Stimulated activated CD4-positive, alpha-beta T cell treated with anti-CD3 and anti-CD28 coated beads, Interleukin-2, amount 100 ng/mL, for 24 hours (primary cell): ENCODE measurements at regions not wholly inside any gene's neighbourhood (a gene's known extent, or its start where the extent isn't known, plus 50 kb on each side); places are given as distances from the start of the nearest gene placed in this dataset.

Source experiments
- DNase-seq, 2 donors: peaks; one replicate each; pipeline ENCODE4 v3.0.0-alpha.2; 2020

DNA sequence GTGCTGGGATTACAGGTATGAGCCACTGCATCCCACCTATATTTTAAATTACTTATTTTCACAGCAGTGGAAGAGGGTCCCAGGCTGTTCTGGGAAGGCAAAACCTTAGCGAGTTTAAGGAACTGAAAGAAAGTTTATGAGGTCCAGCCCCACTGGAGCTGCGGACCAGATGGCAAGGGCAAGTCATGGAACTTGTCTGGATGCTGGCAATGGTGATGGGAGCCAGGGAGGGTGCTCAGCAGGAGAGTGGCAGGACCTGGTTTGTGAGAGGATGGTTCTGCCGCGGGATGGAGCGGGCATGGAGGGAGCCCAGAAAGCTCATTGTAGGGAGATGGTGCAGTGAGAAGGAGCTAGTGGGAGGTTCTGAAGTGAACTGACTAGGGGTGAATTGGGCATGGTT lies 50.6 kb upstream of the SLC45A1 start:
- no peak for DNase-seq

DNA sequence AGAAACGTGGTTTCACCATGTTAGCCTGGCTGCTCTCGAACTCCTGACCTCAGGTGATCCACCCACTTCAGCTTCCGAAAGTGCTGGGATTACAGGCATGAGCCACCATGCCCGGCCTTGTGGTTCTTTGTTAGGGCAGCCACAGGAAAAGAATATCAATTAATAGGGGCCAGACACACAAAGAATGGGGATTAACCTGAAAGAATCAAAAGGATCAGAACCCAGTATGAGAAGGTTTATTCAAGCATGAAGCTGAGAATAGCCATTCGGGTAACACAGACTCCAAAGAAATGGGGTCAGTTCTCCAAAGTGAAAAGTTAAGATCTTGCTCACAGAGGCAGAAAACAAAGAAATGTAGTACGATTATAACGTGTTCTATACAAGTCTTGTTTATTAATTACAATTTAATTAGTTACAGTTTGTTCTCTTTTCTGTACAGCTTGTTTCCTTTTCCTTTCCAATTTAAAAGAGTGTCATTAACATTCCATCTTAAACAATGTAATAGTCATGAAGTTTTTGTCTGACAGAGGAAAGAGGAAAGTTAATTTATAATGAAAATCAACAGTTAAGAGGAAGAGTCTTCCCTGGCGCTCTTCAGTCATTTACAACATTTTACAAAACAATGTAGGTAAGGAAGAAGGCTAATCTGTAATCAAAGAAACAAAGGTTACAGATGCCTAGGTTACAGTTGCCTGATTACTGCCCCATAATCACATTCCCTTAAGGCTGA lies 51.3 kb upstream of the SLC45A1 start:
- no peak for DNase-seq

DNA sequence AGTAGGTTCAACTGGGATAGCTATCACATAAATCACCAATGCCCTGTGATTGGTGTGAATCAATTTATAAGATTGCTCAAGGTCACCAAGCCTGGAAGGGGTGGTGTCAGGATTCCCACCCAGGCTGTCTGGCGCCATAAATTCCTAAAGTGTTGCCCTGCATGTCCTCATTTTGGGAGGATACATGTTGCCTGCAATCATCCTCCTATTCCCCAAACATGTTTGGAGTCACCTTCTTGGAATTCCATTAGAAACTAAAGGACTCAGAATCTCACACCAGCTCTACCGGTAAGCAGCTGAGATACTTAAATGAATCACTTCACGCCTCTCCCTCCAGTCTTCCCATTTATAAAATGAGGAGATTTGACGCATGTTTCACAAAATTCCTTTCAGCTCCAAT lies 54.1 kb upstream of the SLC45A1 start:
- DNase-seq = no peak

GRCh38 chr1:8261398-8261762 lies 56.5 kb upstream of the SLC45A1 start:
- DNase-seq = no peak

DNA sequence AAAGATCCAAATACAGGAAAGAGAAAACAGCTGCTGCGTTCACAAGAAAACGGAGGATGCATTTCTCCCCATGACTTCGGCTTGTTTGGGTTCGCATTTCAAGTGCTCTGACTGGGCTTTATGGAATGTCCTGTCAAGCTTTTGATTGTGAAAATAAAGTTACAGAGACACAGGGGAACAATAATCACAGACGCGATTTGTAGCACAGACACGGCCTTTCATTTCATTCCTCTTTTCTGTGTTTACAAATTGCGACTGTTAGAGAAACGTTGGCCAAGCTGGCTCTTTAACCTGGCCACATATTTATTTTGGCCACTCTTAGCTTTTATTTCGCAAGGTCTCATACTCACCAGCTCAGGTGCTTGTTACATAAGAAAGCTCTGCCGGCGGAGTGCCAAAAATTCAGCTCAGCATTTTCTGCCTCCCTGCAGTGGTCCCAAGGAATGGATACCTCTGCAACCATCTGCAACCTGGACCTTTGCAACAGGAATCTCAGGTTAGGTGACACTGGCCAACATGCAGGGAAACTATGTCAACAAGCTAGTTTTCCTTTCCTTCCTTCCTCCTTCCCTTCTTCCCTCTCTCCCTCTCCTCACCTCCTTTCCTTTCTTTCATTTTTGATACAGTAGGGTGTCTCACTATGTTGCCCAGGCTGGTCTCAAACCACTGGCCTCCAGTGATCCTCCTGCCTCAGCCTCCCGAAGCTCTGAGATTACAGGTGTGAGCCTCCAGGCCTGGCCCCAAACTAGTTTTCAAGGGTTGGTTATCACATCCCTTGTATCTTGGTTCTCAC lies 58.2 kb upstream of the SLC45A1 start:
- DNase-seq = no peak

- DNase-seq = no peak
Measured at GRCh38 chr1:8257621-8258020, 60.3 kb upstream of the SLC45A1 start.

DNA sequence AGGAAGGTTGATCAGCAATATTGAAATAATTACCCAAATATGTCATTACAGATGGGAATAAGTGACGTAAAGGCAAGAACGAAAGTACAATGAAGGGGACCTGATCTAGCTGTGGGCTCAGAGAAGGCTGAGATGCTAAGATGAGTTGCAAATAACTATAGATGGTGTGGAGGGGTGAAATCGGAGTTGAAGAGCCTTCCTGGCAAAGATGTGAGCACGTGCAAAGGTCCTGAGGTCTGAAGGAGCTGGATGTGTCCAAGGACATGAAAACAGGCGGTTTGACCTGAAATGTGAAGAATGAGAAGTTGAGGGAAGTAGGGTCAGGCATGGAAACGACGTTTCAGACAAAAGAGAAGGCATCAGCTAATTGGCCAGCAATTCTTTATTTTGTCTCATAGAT lies 61.6 kb upstream of the SLC45A1 start:
- DNase-seq = no peak

- DNase-seq = no peak
Measured at GRCh38 chr1:8255712-8256111, 62.2 kb upstream of the SLC45A1 start.

DNA sequence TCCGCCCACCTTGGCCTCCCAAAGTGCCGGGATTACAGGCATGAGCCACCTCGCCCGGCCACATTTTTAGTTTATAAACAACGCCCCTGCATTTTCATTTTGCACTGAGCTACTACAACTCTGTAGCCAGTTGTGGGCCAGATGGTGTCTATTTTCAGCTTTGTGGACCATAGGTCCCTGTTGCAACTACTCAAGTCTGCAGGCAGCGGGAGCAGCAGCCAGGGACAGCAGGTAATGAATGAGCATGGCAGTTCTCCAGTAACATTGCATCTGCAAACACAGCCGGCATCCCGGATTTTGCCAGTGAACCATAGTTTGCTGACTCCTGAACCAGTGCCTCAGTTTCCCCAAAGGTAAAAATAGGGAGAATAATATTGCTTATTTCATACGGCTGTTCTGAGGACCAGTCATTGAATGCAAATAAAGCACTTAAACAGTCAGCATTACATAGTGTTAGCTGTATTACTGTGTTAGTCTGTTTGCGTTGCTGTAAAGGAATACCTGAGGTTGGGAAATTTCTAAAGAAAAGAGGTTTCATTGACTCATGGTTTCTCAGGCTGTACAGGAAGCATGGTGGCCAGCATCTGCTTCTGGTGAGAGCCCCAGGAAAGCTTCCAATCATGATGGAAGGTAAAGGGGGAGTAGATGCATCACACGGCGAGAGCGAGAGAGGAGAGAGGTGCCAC lies 65.5 kb upstream of the SLC45A1 start:
- DNase-seq = no peak

DNA sequence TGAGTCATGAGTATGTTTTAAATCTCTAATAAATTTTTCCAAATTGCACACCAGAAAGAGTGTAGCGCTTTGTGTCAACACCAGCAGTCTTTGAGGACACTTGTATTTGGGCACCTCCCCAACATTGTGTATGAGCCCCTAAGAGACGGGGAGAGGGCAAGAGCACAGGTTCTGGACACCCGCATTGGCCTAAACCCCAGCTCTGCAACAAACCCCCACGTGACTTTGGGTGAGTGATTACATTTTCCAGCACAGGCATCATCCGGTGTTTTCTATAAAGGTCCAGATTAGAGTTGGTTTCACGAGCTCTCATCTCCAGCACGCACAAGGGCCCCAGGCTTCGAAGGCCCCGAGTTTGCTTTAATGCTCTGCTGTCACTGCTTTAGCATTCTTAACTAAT lies 66.3 kb upstream of the SLC45A1 start:
- no peak for DNase-seq

- no peak for DNase-seq
Measured at GRCh38 chr1:8249838-8250237, 68.1 kb upstream of the SLC45A1 start.

GRCh38 chr1:8247811-8248436 lies 70.0 kb upstream of the SLC45A1 start:
- no peak for DNase-seq

GRCh38 chr1:8244304-8244703 lies 73.6 kb upstream of the SLC45A1 start:
- no peak for DNase-seq

GRCh38 chr1:8242498-8242897 lies 75.4 kb upstream of the SLC45A1 start:
- DNase-seq = no peak

DNA sequence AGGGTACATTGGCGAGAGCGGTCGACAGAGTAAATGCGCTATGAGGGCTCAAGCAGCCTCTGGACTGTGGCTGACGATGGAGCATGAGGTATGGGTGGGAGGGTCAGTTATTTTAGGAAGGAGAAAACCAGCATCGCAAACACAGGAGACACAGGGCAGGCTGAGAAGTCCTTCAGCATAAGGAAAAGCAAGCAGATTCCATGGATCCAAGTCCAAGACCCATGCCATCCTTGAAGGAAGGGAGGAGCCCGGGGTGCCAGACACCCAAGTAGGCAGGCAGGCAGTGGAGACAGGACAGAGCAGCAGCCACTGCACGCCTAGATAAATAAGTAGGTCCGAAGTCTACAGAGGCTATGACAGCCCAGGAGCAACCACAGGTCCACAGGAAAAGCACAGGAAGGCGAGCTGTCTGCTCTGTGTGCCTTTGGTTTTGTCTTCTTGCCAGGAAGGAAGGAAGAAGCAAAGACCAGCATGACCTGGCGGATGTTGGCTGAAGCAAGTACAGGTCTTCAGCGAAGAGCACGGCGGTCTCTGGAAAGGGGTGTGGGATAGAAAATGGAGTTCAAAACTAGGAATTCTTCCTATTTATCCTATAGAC lies 76.4 kb upstream of the SLC45A1 start:
- no peak for DNase-seq

DNA sequence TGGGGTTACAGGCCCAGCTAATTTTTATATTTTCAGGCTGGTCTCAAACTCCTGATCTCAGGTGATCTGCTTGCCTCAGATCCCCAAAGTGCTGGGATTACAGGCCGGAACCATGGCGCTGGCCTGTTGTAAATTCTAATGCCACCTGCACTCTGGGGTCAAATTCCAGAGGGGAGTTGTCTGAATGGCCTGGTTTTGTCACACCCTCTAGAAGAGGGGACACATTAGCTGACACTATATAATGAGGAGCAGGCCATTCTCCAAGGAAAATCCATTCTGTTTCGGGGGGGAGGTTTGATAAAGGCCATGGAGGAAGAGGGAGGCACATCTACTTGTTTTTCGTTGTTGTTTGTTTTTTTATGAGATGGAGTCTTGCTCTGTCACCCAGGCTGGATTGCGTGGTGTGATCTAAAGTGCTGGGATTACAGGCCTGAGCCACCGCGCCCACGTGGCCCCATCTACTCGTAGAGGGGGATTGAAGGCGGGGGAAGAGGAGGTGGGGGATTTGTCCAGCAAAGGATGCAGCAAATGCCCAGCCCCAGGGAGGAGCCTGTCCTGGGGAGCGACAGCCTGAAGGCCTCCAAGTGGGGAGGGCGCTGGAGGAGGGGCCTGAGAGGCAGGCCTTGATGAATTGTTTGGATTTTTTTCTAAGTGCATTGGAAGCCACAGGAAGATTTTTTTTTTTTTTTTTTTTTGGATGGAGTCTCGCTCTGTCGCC lies 78.4 kb upstream of the SLC45A1 start:
- DNase-seq = no peak

GRCh38 chr1:8239039-8239305 lies 78.9 kb upstream of the SLC45A1 start:
- no peak for DNase-seq

GRCh38 chr1:8238141-8239038 lies 79.5 kb upstream of the SLC45A1 start:
- DNase-seq = no peak

DNA sequence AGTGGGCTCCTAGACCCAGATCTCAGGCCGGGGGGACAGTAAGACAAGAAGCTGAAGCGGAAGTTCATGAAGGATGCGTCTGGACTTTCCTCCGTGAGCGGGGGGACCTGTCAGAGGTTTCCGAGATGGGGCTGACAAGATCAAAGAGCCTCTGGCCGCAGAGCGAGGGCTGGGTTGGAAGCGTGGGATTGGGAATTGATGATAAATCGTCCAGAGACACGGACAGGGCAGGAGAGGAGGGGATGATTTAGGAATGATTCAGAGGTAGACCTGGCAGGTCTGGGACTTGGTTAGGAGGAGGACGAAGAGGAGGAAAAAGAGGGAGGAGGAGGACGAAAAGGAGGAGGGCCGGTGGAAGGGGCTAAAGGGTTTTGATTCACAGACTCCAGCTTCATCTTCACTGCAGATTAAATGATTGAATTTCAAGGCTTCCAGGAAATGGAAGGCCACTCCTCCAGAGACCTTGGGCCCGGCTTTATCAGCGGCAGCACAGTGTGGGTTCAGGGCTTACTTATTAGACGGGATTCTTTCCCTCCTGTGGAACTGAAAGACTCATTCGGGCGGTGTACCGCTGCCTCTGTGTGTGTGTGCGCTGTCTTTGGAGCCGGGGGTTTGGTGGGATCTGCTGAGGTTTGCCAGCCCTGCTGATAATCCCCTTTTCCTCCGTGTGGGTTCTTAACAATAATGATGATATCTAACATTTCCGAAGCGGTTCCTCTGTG lies 85.7 kb upstream of the SLC45A1 start:
- no peak for DNase-seq

- DNase-seq = no peak
Measured at GRCh38 chr1:8230292-8230621, 87.7 kb upstream of the SLC45A1 start.

- DNase-seq = no peak
Measured at GRCh38 chr1:8228253-8228652, 89.7 kb upstream of the SLC45A1 start.
